Liver (tissue), 8 donors: ENCODE measurements at regions not wholly inside any gene's neighbourhood (a gene's known extent, or its start where the extent isn't known, plus 50 kb on each side); places are given as distances from the start of the nearest gene placed in this dataset.

Experiments
- DNase-seq: peaks from one replicate; pipeline ENCODE4 v3.0.0-alpha.2; 2017; ENCODE audit warnings: low spot score
- H3K27ac ChIP-seq, 2 donors: one replicate each; pipeline ENCODE4 v1.7.0; 2013; ENCODE audit warnings: inconsistent platforms in 2 of 2, low read length in 2 of 2, control low read depth in 1 of 2, low read depth in 1 of 2, mild to moderate bottlenecking in 1 of 2
- H3K27me3 ChIP-seq, 4 donors: one replicate each; pipeline versions ENCODE4 v1.6.1 to v1.7.0; 2013; ENCODE audit warnings: low read length in 3 of 4, inconsistent platforms in 1 of 4, mild to moderate bottlenecking in 1 of 4, moderate library complexity in 1 of 4; ENCODE audit not compliant: control insufficient read depth in 4 of 4, insufficient read depth in 4 of 4
- H3K36me3 ChIP-seq, 4 donors: one replicate each; pipeline versions ENCODE4 v1.6.1 to v1.7.0; 2013; ENCODE audit warnings: low read length in 3 of 4, mild to moderate bottlenecking in 3 of 4, low read depth in 1 of 4, moderate library complexity in 1 of 4; ENCODE audit not compliant: control insufficient read depth in 4 of 4, insufficient read depth in 3 of 4
- H3K4me1 ChIP-seq, 4 donors: one replicate each; pipeline versions ENCODE4 v1.6.1 to v1.7.0; 2013; ENCODE audit warnings: low read length in 3 of 4, mild to moderate bottlenecking in 3 of 4, moderate library complexity in 1 of 4; ENCODE audit not compliant: control insufficient read depth in 4 of 4, insufficient read depth in 4 of 4
- H3K4me3 ChIP-seq, 3 donors: one replicate each; pipeline versions ENCODE4 v1.6.1 to v1.7.0; 2013; ENCODE audit warnings: low read length in 3 of 3, control low read depth in 1 of 3, low read depth in 1 of 3, mild to moderate bottlenecking in 1 of 3
- H3K9ac ChIP-seq, 2 donors: one replicate each; pipeline ENCODE4 v1.7.0; 2013; ENCODE audit warnings: low read length in 2 of 2, mild to moderate bottlenecking in 2 of 2, moderate library complexity in 2 of 2, control low read depth in 1 of 2, low read depth in 1 of 2
- H3K9me3 ChIP-seq, 4 donors: one replicate each; pipeline versions ENCODE4 v1.6.1 to v1.7.0; 2013; ENCODE audit warnings: low read length in 3 of 4; ENCODE audit not compliant: control insufficient read depth in 4 of 4
- ATF3 ChIP-seq: IDR thresholded peaks from 2 replicates; pipeline ENCODE4 v1.6.1; 2016; ENCODE audit warnings: antibody characterized with exemption
- CTCF ChIP-seq: fragments of 150-350 bp; IDR thresholded peaks from 2 replicates; pipeline ENCODE4 v1.5.1; 2017; ENCODE audit warnings: improper control_type of control experiment, low read depth, low read length; ENCODE audit not compliant: missing input control
- GABPA ChIP-seq, 2 donors: IDR thresholded peaks in 1 of 2; conservative IDR thresholded peaks in 1 of 2; 2 replicates each; pipeline ENCODE4 v1.6.1; 2016; ENCODE audit warnings: antibody characterized with exemption in 2 of 2, mild to moderate bottlenecking in 1 of 2, moderate library complexity in 1 of 2
- HNF4A ChIP-seq, 2 donors: conservative IDR thresholded peaks; 2 replicates each; pipeline ENCODE4 v1.6.1; 2016; ENCODE audit warnings: antibody characterized with exemption in 2 of 2, mild to moderate bottlenecking in 2 of 2
- HNF4G ChIP-seq: IDR thresholded peaks from 2 replicates; pipeline ENCODE4 v1.6.1; 2016; ENCODE audit warnings: antibody characterized with exemption
- MAX ChIP-seq: IDR thresholded peaks from 2 replicates; pipeline ENCODE4 v1.6.1; 2016; ENCODE audit warnings: antibody characterized with exemption
- NR2F2 ChIP-seq: IDR thresholded peaks from 2 replicates; pipeline ENCODE4 v1.6.1; 2016; ENCODE audit warnings: antibody characterized with exemption
- RAD21 ChIP-seq, 2 donors: IDR thresholded peaks; 2 replicates each; pipeline ENCODE4 v1.6.1; 2016; ENCODE audit warnings: antibody characterized with exemption in 2 of 2, mild to moderate bottlenecking in 2 of 2
- REST ChIP-seq: IDR thresholded peaks from 2 replicates; pipeline ENCODE4 v1.6.1; 2016; ENCODE audit warnings: antibody characterized with exemption, mild to moderate bottlenecking
- RXRA ChIP-seq, 2 donors: IDR thresholded peaks; 2 replicates each; pipeline ENCODE4 v1.6.1; 2017 to 2018; ENCODE audit warnings: antibody characterized with exemption in 2 of 2, mild to moderate bottlenecking in 1 of 2
- SP1 ChIP-seq: IDR thresholded peaks from 2 replicates; pipeline ENCODE4 v1.6.1; 2018; ENCODE audit warnings: antibody characterized with exemption, mild to moderate bottlenecking
- TAF1 ChIP-seq: conservative IDR thresholded peaks from 2 replicates; pipeline ENCODE4 v1.6.1; 2016; ENCODE audit warnings: antibody characterized with exemption, mild to moderate bottlenecking
- YY1 ChIP-seq: IDR thresholded peaks from 2 replicates; pipeline ENCODE4 v1.6.1; 2016; ENCODE audit warnings: antibody characterized with exemption, mild to moderate bottlenecking
- ZBTB33 ChIP-seq: IDR thresholded peaks from 2 replicates; pipeline ENCODE4 v1.6.1; 2016; ENCODE audit warnings: antibody characterized with exemption
- WGBS: extraction: QIAGEN DNeasy Blood & Tissue Kit; methylation state at CpG from one replicate; pipeline ENCODE4 v1.1.7; 2013; 5-methylcytosine and 5-hydroxymethylcytosine counted together
- donor health status: healthy.
- donor health status: healthy.
- donor health status: healthy.
- donor health status: healthy.
- donor health status: healthy.

- Histone ChIP-seq H3K36me3 (no peaks in the 10 kb centered on the region), H3K27me3 (peaks cover 0 to 2% (median 0%) of the 10 kb centered on the region in 4 donors), H3K9ac (no peak overlapping the region), H3K4me1 (no peaks in the 10 kb centered on the region), H3K4me3 (no peak overlapping the region), H3K27ac (no peak overlapping the region), H3K9me3 (peaks cover 0 to 1% (median 0%) of the 10 kb centered on the region in 4 donors)
- WGBS, result 71% methylated on average over 1 of the region's 1 CpG
- DNase-seq, result no peak
- TF ChIP-seq GABPA (IDR thresholded peaks at IDR 0.05 in 1 of 2, conservative IDR thresholded peaks at IDR 0.05 in 1 of 2) (no peak), SP1 (no peak), REST (no peak), CTCF (no peak), HNF4G (no peak), HNF4A (conservative IDR thresholded peaks at IDR 0.05) (no peak), RXRA (IDR thresholded peaks at IDR 0.05) (no peak), MAX (no peak), RAD21 (IDR thresholded peaks at IDR 0.05) (no peak), NR2F2 (no peak)
Measured at GRCh38 chr1:63248216-63248615, 74.2 kb upstream of the FOXD3 start.

- no peaks in the 10 kb centered on the region for H3K4me1 ChIP-seq
- no peak overlapping the region for H3K27ac ChIP-seq
- H3K36me3 ChIP-seq, result no peaks in the 10 kb centered on the region
- TF ChIP-seq GABPA (IDR thresholded peaks at IDR 0.05 in 1 of 2, conservative IDR thresholded peaks at IDR 0.05 in 1 of 2) (no peak), ATF3 (no peak), MAX (no peak), CTCF (no peak), SP1 (no peak), RXRA (IDR thresholded peaks at IDR 0.05) (no peak), REST (no peak), ZBTB33 (no peak), YY1 (no peak), TAF1 (no peak), HNF4A (conservative IDR thresholded peaks at IDR 0.05) (no peak), HNF4G (no peak)
- H3K4me3 ChIP-seq, result no peak overlapping the region
- no peaks in the 10 kb centered on the region for H3K9me3 ChIP-seq
- no peaks in the 10 kb centered on the region for H3K27me3 ChIP-seq
- DNase-seq, result no peak
- no peak overlapping the region for H3K9ac ChIP-seq
- 84% methylated on average over 1 of the region's 1 CpG for WGBS
Measured at GRCh38 chr1:63255153-63255552, 67.2 kb upstream of the FOXD3 start.
